DOHH2 (cell line): ENCODE measurements at regions not wholly inside any gene's neighbourhood (a gene's known extent, or its start where the extent isn't known, plus 50 kb on each side); places are given as distances from the start of the nearest gene placed in this dataset.

Source experiments
- H3F3A ChIP-seq: fragments of 200-600 bp; sonication (generic), shearing (Covaris generic); 2 replicates; pipeline ENCODE4 v1.6.0; 2016; ENCODE audit warnings: antibody characterized with exemption, mild to moderate bottlenecking; ENCODE audit not compliant: control insufficient read depth, insufficient read depth
- H3K27ac ChIP-seq: fragments of 200-600 bp; sonication (generic); 2 replicates; pipeline ENCODE4 v1.5.1; 2014; ENCODE audit warnings: low read depth, mild to moderate bottlenecking, low read length, moderate library complexity
- H3K27me3 ChIP-seq: fragments of 200-600 bp; sonication (generic); 2 replicates; pipeline ENCODE4 v1.6.1; 2014; ENCODE audit warnings: mild to moderate bottlenecking, low read length, mixed read lengths; ENCODE audit not compliant: control insufficient read depth
- H3K36me3 ChIP-seq: fragments of 200-600 bp; sonication (generic); 2 replicates; pipeline ENCODE4 v1.6.1; 2014; ENCODE audit warnings: mild to moderate bottlenecking, low read length, moderate library complexity, mixed read lengths; ENCODE audit not compliant: control insufficient read depth
- H3K4me1 ChIP-seq: fragments of 200-600 bp; sonication (generic); 2 replicates; pipeline ENCODE4 v1.6.1; 2014; ENCODE audit warnings: mild to moderate bottlenecking, low read length, mixed read lengths; ENCODE audit not compliant: control insufficient read depth
- H3K4me2 ChIP-seq: fragments of 200-600 bp; sonication (generic); 2 replicates; pipeline ENCODE4 v1.6.0; 2014; ENCODE audit warnings: mild to moderate bottlenecking, low read length, moderate library complexity
- H3K4me3 ChIP-seq: fragments of 200-600 bp; sonication (generic); 2 replicates; pipeline ENCODE4 v1.5.1; 2014; ENCODE audit warnings: mild to moderate bottlenecking, low read length, mixed read lengths
- H3K79me2 ChIP-seq: fragments of 200-600 bp; sonication (generic); 2 replicates; pipeline ENCODE4 v1.6.1; 2014; ENCODE audit warnings: mild to moderate bottlenecking, low read length, mixed read lengths; ENCODE audit not compliant: control insufficient read depth
- H3K9me2 ChIP-seq: fragments of 200-600 bp; sonication (generic); replicated peaks from 2 replicates; pipeline ENCODE4 v1.6.1; 2014; ENCODE audit warnings: mild to moderate bottlenecking, low read length, mixed read lengths; ENCODE audit not compliant: control insufficient read depth
- H3K9me3 ChIP-seq: fragments of 200-600 bp; sonication (generic); 2 replicates; pipeline ENCODE4 v1.6.1; 2014; ENCODE audit warnings: antibody characterized with exemption, low read length, mixed read lengths; ENCODE audit not compliant: control insufficient read depth, insufficient read depth
- H4K20me1 ChIP-seq: fragments of 200-600 bp; sonication (generic); 2 replicates; pipeline ENCODE4 v1.6.0; 2014; ENCODE audit warnings: low read depth, mild to moderate bottlenecking, antibody characterized with exemption, low read length, moderate library complexity; ENCODE audit not compliant: control insufficient read depth, insufficient read depth
- EZH2phosphoT487 ChIP-seq: fragments of 200-600 bp; sonication (generic); IDR thresholded peaks from 2 replicates; pipeline ENCODE4 v1.6.1; 2017; ENCODE audit warnings: borderline replicate concordance, mild to moderate bottlenecking, antibody characterized with exemption, low read length, moderate library complexity, mixed read lengths
- TF ChIP-seq, protein P1 (sequence below): fragments of 200-600 bp; sonication (generic); IDR thresholded peaks from one replicate; pipeline ENCODE4 v1.5.1; 2014; ENCODE audit warnings: antibody characterized with exemption, mild to moderate bottlenecking, low read depth, low read length; ENCODE audit not compliant: poor library complexity, severe bottlenecking

DNA sequence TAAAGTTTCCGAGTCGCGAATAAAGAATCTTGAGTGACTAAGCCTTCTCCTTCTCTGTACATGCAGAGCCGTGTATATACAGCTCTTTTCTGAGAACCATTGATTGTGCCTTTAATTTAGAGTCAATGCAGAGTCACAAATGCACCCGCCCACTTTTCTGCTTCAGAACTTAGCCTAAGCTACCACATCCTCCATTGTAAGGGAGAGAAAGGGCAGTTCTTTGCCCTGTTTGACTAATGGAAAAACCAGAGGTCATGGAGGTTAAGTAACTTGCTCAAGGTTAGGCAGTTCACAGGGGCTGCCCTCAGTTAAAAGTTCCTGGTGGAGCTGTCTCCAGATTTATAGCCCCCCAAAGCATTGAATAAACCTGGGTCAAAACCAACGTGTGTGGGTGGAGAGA lies 139.6 kb downstream of the TOMM20 start:
- no peaks in the 10 kb centered on the region for H4K20me1 ChIP-seq
- no peaks in the 10 kb centered on the region for H3K27me3 ChIP-seq
- TF ChIP-seq EZH2phosphoT487: no peak
- TF ChIP-seq, protein P1, sequence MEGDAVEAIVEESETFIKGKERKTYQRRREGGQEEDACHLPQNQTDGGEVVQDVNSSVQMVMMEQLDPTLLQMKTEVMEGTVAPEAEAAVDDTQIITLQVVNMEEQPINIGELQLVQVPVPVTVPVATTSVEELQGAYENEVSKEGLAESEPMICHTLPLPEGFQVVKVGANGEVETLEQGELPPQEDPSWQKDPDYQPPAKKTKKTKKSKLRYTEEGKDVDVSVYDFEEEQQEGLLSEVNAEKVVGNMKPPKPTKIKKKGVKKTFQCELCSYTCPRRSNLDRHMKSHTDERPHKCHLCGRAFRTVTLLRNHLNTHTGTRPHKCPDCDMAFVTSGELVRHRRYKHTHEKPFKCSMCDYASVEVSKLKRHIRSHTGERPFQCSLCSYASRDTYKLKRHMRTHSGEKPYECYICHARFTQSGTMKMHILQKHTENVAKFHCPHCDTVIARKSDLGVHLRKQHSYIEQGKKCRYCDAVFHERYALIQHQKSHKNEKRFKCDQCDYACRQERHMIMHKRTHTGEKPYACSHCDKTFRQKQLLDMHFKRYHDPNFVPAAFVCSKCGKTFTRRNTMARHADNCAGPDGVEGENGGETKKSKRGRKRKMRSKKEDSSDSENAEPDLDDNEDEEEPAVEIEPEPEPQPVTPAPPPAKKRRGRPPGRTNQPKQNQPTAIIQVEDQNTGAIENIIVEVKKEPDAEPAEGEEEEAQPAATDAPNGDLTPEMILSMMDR: no peak
- H3K4me2 ChIP-seq: no peak overlapping the region
- no peak overlapping the region for H3K27ac ChIP-seq
- peaks cover 22% of the 10 kb centered on the region for H3K4me1 ChIP-seq
- no peaks in the 10 kb centered on the region for H3K9me2 ChIP-seq
- no peak overlapping the region for H3K4me3 ChIP-seq
- H3K79me2 ChIP-seq: no peaks in the 10 kb centered on the region
- no peaks in the 10 kb centered on the region for H3K36me3 ChIP-seq
- no peaks in the 10 kb centered on the region for H3F3A ChIP-seq
- H3K9me3 ChIP-seq: no peaks in the 10 kb centered on the region

- H3K9me2 ChIP-seq: no peaks in the 10 kb centered on the region
- H3K79me2 ChIP-seq: no peaks in the 10 kb centered on the region
Observed at GRCh38 chr1:234988536-234988935, 140.1 kb downstream of the TOMM20 start.

DNA sequence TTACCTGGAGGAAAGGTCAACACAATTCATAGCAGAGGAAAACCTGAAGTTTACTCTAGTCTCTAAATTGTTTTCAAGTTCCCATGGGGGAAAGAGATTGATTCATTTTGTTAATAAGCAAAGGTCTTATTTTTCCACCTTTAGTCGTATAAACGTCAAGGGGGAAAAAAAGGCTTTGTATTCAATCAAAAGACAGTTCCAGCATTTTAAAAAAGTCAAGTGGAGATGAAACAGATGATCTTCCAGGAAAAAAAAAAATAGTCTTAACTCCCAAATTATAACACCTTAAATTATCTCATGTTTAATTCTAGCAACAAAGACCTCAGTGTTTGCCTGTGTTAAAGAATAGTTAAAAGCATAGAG lies 140.5 kb downstream of the TOMM20 start:
- TF ChIP-seq, protein P1: no peak
- no peaks in the 10 kb centered on the region for H3K36me3 ChIP-seq
- no peak overlapping the region for H3K4me2 ChIP-seq

More at GRCh38 chr1:234988536-234988935, 140.1 kb downstream of the TOMM20 start:
- H3K9me3 ChIP-seq: no peaks in the 10 kb centered on the region
- H3K4me1 ChIP-seq: peaks cover 26% of the 10 kb centered on the region
- no peaks in the 10 kb centered on the region for H3K36me3 ChIP-seq
- no peak overlapping the region for H3K27ac ChIP-seq
- TF ChIP-seq, protein P1: no peak
- TF ChIP-seq EZH2phosphoT487: no peak
- no peaks in the 10 kb centered on the region for H4K20me1 ChIP-seq
- no peaks in the 10 kb centered on the region for H3F3A ChIP-seq
- H3K27me3 ChIP-seq: no peaks in the 10 kb centered on the region
- no peak overlapping the region for H3K4me3 ChIP-seq
- no peak overlapping the region for H3K4me2 ChIP-seq

More for the DNA sequence above, 140.5 kb downstream of the TOMM20 start:
- no peaks in the 10 kb centered on the region for H3K9me2 ChIP-seq
- peaks cover 26% of the 10 kb centered on the region for H3K4me1 ChIP-seq
- H3K79me2 ChIP-seq: no peaks in the 10 kb centered on the region
- no peak overlapping the region for H3K27ac ChIP-seq
- no peaks in the 10 kb centered on the region for H3F3A ChIP-seq
- H3K27me3 ChIP-seq: no peaks in the 10 kb centered on the region
- no peaks in the 10 kb centered on the region for H4K20me1 ChIP-seq
- no peaks in the 10 kb centered on the region for H3K9me3 ChIP-seq
- no peak overlapping the region for H3K4me3 ChIP-seq
